ENCODE measurements at regions not wholly inside any gene's neighbourhood (a gene's known extent, or its start where the extent isn't known, plus 50 kb on each side); places are given as distances from the start of the nearest gene placed in this dataset.

DNA sequence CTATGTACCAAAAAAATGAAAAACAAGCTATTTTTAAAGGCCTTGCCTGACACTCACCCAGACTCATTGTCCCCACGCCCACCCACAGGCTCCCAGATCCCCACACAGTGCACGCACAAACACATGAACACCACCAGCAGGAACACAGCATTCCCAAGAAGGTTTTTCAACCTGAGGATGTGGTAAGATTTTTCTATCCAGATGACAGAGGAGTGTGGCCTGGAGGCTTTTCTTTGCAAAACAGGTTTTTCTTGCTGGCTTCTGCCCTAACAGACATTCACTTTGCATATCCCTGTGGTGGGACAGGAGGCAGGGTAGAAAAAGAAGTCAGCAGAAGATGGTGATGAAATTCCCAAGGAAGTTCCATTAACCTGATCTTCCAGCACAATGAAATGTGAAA, 97.8 kb downstream of the KLF12 start:
- H3K4me1 ChIP-seq, result peaks cover 0 to 26% (median 6%) of the 10 kb centered on the region in 4 donors
- no peaks in the 10 kb centered on the region for H3K9me3 ChIP-seq
- H3K4me3 ChIP-seq, result no peak overlapping the region
- no peaks in the 10 kb centered on the region for H3K27me3 ChIP-seq
- H3K27ac ChIP-seq, result no peak overlapping the region
- DNase-seq, result no peak
- intact Hi-C loops (cut with DNase I; ENCODE audit: low total_unique reads), result no loop called here
- no peaks in the 10 kb centered on the region for H3K36me3 ChIP-seq
- TF ChIP-seq, protein P1, sequence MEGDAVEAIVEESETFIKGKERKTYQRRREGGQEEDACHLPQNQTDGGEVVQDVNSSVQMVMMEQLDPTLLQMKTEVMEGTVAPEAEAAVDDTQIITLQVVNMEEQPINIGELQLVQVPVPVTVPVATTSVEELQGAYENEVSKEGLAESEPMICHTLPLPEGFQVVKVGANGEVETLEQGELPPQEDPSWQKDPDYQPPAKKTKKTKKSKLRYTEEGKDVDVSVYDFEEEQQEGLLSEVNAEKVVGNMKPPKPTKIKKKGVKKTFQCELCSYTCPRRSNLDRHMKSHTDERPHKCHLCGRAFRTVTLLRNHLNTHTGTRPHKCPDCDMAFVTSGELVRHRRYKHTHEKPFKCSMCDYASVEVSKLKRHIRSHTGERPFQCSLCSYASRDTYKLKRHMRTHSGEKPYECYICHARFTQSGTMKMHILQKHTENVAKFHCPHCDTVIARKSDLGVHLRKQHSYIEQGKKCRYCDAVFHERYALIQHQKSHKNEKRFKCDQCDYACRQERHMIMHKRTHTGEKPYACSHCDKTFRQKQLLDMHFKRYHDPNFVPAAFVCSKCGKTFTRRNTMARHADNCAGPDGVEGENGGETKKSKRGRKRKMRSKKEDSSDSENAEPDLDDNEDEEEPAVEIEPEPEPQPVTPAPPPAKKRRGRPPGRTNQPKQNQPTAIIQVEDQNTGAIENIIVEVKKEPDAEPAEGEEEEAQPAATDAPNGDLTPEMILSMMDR (IDR thresholded peaks at IDR 0.05), result no peak

DNA sequence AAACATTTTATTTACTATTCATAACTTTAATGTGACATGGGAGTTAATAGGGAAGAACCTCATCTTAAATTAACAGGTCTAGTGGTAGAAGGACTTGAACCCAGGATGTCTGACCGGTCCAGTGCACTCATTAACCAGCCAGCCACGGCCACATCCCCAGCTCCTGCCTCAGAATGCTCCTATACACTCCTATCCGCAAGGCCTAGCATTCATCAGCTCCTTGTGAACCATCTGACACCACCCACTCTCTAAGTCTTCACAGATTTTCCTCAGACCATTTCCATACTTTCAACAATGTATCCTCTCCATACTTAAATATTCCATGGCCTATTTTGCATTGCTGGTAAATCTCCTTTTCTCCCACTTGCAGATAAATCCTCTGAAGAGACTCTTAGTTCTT, 98.3 kb downstream of the KLF12 start:
- Histone ChIP-seq H3K27me3 (no peaks in the 10 kb centered on the region), H3K9me3 (no peaks in the 10 kb centered on the region), H3K4me3 (no peak overlapping the region), H3K27ac (no peak overlapping the region), H3K36me3 (no peaks in the 10 kb centered on the region), H3K4me1 (peaks cover 0 to 25% (median 6%) of the 10 kb centered on the region in 4 donors)
- TF ChIP-seq, protein P1 (IDR thresholded peaks at IDR 0.05), result no peak
- intact Hi-C loops (cut with DNase I; ENCODE audit: low total_unique reads), result no loop called here
- DNase-seq, result no peak

DNA sequence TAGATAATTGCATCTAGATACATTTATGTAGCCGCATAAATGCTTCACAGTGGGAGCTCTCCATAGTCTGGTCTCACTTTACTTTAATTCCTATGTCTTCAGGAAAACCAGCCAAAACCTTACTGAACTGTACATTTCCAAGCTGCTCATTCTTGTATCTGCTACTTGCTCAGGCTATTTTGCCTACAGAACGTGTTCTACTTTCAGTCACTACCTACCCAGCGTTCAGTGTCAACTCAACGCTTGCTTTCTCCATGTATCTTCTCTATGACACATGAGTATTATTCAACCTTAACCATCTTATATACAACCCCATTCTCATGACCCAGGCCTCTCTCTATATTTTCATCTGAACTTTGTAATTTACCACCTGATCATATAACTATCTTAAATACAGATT, 101.9 kb downstream of the KLF12 start:
- TF ChIP-seq, protein P1 (IDR thresholded peaks at IDR 0.05), result no peak
- no peaks in the 10 kb centered on the region for H3K9me3 ChIP-seq
- intact Hi-C loops (cut with DNase I; ENCODE audit: low total_unique reads), result no loop called here
- no peaks in the 10 kb centered on the region for H3K27me3 ChIP-seq
- H3K4me3 ChIP-seq, result peak overlapping the region in 1 of 2 donors; percentile 29
- DNase-seq, result no peak
- peaks cover 0 to 24% (median 11%) of the 10 kb centered on the region in 4 donors for H3K4me1 ChIP-seq
- H3K27ac ChIP-seq, result no peak overlapping the region
- H3K36me3 ChIP-seq, result no peaks in the 10 kb centered on the region

DNA sequence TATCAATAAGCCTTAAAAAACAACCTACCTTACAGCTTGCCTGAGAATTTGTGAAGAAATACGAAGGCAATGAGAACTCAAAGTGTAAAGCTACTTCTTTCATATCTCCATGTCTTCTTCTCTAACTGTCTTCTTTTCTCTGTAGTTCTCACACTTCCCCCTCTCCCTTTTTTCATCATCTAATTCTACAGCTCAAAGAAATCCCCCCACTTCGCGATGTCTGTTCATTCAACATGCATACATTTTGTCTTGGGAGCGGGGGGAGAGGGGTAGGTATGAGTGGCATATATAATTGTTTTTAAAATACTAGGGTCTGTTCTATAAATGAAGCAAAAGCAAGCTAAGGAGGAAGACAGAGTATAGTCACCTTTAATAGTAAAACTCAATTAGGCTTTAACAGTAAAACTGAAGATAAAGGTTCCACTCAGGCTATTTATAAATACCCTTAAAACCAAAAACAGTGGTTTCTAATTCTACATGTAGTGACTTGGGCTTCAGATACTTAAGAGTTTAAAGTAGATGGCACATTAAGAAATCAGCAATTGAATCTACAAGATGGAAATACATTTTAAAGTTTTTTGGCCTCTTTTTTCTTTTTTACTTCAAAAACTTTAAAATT, 106.9 kb downstream of the KLF12 start:
- H3K9me3 ChIP-seq, result no peaks in the 10 kb centered on the region
- intact Hi-C loops (cut with DNase I; ENCODE audit: low total_unique reads), result no loop called here
- no peak for DNase-seq
- TF ChIP-seq, protein P1 (IDR thresholded peaks at IDR 0.05), result no peak
- H3K4me3 ChIP-seq, result no peak overlapping the region
- H3K27me3 ChIP-seq, result no peaks in the 10 kb centered on the region
- peaks cover 0 to 27% (median 7%) of the 10 kb centered on the region in 4 donors for H3K4me1 ChIP-seq
- no peak overlapping the region for H3K27ac ChIP-seq
- no peaks in the 10 kb centered on the region for H3K36me3 ChIP-seq

DNA sequence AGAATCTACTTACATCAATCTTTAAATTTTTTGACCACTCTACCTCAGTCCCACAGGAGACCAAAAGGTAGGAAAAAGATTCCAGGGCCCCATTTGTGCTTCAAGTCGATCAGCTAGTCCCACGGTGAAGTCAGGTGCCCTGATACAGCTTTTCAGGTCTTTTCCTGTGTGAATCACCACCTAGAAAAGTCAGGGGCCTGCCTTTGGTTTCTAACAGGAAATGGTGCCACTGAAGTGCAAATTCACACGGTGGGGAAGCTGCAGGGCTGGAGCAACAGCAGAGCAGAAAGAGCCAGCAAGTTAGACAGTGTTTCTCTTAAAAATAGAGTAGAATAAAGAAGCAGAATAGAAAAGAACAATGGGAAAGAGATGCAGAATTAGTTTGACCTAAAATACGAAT, 107.5 kb downstream of the KLF12 start:
- H3K9me3 ChIP-seq, result no peaks in the 10 kb centered on the region
- no peak for DNase-seq
- H3K4me1 ChIP-seq, result peaks cover 0 to 23% (median 7%) of the 10 kb centered on the region in 4 donors
- intact Hi-C loops (cut with DNase I; ENCODE audit: low total_unique reads), result no loop called here
- no peak overlapping the region for H3K4me3 ChIP-seq
- no peaks in the 10 kb centered on the region for H3K36me3 ChIP-seq
- H3K27me3 ChIP-seq, result no peaks in the 10 kb centered on the region
- TF ChIP-seq, protein P1 (IDR thresholded peaks at IDR 0.05), result no peak
- no peak overlapping the region for H3K27ac ChIP-seq

DNA sequence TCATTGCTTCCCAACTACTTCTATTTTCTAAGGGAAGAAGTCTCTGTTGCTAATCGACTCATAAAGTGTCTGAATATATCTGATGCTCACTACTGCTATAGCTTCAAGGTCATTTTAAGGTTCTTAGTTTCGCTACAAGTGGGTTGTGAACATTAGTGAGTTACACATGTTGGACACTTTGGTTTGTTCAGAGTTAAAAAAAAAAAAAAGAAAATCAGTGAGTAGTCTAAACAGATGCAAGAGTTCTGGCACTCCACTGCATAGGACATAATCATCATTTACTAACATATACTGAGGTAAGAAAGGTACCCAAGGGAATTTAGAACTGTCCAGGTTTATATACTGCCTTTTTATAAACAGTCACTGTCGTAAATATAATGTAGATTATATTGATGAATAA, 108.8 kb downstream of the KLF12 start:
- intact Hi-C loops (cut with DNase I; ENCODE audit: low total_unique reads), result no loop called here
- Histone ChIP-seq H3K4me3 (no peak overlapping the region), H3K9me3 (no peaks in the 10 kb centered on the region), H3K27me3 (no peaks in the 10 kb centered on the region), H3K27ac (no peak overlapping the region), H3K4me1 (peaks cover 0 to 21% (median 7%) of the 10 kb centered on the region in 4 donors), H3K36me3 (no peaks in the 10 kb centered on the region)
- TF ChIP-seq, protein P1 (IDR thresholded peaks at IDR 0.05), result no peak
- DNase-seq, result no peak

Data from tibial artery (tissue), 4 donors.